ENCODE measurements at regions not wholly inside any gene's neighbourhood (a gene's known extent, or its start where the extent isn't known, plus 50 kb on each side); places are given as distances from the start of the nearest gene placed in this dataset.

DNA sequence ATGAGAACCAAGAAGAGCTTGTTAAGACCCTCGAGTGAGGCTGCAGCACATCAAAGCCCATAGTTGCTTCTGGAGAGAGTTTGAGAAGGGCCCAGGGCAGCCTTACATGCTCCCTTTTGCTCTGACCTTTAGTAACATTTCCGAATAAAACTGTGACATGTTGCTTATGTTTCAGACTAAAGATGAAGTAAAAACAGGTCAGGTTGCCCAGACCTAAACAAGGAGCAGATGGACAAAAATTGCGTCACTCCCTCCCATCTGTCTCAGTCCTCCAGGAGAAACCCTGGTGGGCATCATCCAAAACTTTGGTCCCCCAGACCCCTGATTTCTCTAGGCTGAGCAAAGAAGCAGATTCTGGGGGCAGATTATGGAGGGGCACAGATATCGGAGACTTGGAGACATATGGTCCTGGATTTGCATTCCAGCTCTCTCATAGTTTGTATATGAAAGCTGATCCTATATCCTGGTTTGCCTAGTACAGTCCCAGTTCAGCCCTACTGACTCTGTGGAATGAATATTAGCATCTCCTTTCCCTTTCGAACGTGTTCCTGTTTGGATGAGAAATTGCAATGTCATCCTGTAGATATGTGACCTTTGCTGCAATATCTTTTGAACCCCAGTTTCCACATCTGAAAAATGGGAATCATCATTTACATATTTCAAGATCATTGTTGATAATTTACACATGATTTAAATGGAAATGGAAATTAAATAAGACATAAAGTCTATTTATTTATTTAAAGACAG, 304.9 kb upstream of the USP24 start:
- TF ChIP-seq EZH2phosphoT487 (IDR thresholded peaks at IDR 0.05; ENCODE audit: insufficient read depth, low read depth), result no peak
- no peak for TF ChIP-seq EZH2 (IDR thresholded peaks at IDR 0.05; ENCODE audit: insufficient read depth, poor library complexity, severe bottlenecking)
